Skin epidermis (tissue), 12 donors: ENCODE measurements at regions not wholly inside any gene's neighbourhood (a gene's known extent, or its start where the extent isn't known, plus 50 kb on each side); places are given as distances from the start of the nearest gene placed in this dataset.
"Not testable (repeated sequence)": the region's sequence is repeated elsewhere in the genome, so short reads cannot be mapped to it uniquely, and the experiment has no call there.

Experiments used
- H3K27ac ChIP-seq, 21 experiments: fragments of 200-600 bp; sonication (generic) in 11 of 21; one replicate each; pipeline ENCODE4 v1.5.0; 2020; ENCODE audit warnings: mild to moderate bottlenecking in 3 of 21, inconsistent platforms in 2 of 21, moderate library complexity in 2 of 21
- H3K4me3 ChIP-seq, 7 experiments: fragments of 200-600 bp; sonication (generic) in 2 of 7; one replicate each; pipeline ENCODE4 v1.5.0; 2020; ENCODE audit warnings: inconsistent platforms in 2 of 7, mild to moderate bottlenecking in 2 of 7, moderate library complexity in 1 of 7

DNA sequence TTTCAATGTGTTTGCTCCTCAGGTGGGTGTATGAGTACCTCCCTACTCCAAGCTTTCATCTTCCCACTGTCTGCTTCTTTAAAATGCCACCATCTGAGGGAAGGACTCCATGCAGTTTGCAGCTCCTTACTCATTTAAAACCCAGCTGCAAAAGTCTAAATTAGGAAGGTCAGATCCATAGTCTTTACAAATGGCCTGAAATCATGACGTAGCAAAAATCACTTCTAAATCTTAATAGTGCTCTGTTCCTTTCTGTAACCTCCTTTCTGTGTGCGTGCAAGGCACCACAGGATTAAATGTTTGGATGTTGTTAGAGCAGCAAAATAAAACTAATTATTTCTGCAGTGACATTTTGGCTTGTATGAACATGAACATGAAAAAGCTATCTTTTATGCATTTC, 366.9 kb upstream of the IGFBP3 start:
- Histone ChIP-seq H3K27ac (no peak overlapping the region), H3K4me3 (no peak overlapping the region)

DNA sequence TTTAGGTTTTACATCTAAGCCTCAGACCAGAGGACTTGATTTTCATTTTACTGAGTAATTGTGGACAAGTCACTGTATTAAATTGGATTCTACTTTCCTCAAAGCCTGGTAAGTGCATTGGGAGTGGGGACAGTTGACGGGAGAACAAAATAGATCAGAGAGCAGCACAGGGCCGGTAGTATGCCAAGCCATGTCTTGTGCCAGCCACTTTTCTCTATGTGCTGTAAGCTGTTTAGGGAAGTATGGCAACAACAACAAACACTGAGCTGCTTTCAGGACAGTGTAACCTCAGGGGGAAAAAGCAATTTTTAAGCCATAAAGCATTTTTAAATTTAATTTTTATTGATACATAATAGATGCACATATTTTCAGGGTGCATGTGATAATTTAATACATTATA, 365.9 kb upstream of the IGFBP3 start:
- Histone ChIP-seq H3K27ac (no peak overlapping the region), H3K4me3 (no peak overlapping the region)

- H3K27ac ChIP-seq, result no peak overlapping the region
- no peak overlapping the region for H3K4me3 ChIP-seq
These were observed 365.3 kb upstream of the IGFBP3 start for GRCh38 chr7:46286356-46286755.

DNA sequence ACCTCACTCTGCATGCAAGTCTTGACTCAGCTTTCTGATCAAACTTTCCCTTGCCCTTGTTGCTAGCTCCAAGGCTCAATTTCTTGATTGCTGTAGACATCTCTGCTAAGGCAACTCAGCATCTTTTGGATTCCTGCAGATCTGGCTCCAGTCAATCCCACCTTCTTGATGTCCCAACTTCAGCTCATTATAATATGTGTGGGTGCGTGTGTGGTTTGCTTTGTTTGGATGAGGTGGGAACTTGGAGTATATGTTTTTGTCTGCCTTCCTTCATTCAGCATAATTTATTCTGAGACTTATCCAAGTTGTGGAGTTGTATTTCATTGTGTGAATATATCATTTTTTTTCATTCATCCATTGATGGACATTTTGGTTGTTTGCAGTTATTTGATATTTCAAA, 364.8 kb upstream of the IGFBP3 start:
- Histone ChIP-seq H3K27ac (no peak overlapping the region), H3K4me3 (no peak overlapping the region)

DNA sequence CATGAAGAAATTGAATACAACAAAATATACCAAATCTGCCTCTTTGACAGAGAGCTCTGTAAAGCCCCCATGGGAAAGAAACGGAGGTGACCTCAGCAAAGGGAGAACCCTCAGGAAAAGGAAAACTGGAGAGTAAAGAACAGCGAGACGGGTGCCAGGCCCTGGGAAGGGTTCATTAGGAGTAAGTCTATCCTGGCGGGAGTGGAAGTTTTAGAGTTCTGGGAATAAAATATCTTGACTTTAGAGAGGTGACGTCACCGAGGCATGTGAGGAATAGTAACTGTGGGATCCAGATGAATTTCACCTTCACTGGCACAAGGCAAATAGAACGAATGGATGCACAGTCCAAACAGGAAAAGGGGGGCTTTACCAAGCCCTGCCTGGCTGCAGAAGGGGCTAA, 362.8 kb upstream of the IGFBP3 start:
- no peak overlapping the region for H3K27ac ChIP-seq
- no peak overlapping the region for H3K4me3 ChIP-seq

DNA sequence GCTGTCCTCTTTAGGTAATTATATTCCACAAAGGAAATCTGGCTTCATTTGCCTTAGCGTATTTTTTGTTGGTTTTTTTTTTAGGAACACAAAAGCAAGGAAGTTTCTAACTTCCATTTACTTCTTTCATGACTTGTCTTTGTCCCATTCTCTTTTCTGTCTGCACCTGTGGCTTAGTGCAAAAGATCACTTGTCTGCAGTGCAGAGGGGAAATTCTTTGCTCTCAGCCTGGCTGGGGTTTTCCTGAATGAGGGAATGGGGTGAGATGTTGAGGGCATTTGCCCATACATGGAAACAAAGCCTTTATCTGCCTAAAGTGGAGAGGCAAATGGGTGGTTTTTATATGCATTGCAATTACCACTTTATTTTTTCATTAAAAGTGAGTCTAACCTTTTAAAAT, 361.1 kb upstream of the IGFBP3 start:
- Histone ChIP-seq H3K4me3 (no peak overlapping the region), H3K27ac (no peak overlapping the region)

GRCh38 chr7:46281071-46281470, 360.0 kb upstream of the IGFBP3 start:
- H3K4me3 ChIP-seq, result no peak overlapping the region
- no peak overlapping the region for H3K27ac ChIP-seq

- Histone ChIP-seq H3K4me3 (no peak overlapping the region), H3K27ac (no peak overlapping the region)
These were observed 358.2 kb upstream of the IGFBP3 start for GRCh38 chr7:46279290-46279689.

DNA sequence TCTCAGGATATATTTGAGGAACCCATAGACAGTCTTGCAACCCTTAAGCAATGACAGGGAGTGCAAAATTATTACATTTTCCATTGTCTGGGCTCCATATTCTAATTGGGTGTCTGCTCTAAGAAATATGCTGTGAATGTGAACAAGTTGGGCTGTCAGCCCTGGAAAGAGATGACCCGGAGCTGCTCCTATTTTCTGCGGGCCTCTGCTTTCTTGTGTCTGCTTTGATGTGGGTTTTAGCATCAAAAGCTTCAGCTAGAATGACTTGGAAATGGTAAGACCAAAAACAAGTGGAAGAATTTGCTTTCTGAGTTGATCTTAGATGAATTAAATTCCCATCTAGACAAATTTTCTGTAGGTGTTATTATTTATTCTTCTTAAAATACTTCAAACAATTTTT, 343.6 kb upstream of the IGFBP3 start:
- no peak overlapping the region for H3K27ac ChIP-seq
- no peak overlapping the region for H3K4me3 ChIP-seq

DNA sequence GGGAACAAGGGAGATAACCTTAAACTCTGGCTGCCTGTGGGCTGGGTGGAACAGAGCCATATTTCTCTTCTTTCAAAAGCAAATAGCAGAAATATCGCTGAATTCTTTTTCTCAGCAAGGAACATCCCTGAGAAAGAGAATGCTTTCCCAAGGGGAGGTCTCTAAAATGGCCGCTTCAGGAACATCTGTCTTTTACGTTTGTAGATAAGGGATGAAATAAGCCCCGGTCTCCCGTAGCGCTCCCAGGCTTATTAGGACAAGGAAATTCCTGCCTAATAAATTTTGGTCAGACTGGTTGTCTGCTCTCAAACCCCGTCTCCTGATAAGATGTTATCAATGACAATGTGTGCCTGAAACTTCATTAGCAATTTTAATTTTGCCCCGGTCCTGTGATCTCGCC, 340.6 kb upstream of the IGFBP3 start:
- H3K27ac ChIP-seq, H3K4me3 ChIP-seq: not testable (repeated sequence)

- no peak overlapping the region for H3K4me3 ChIP-seq
- H3K27ac ChIP-seq, result no peak overlapping the region
These were observed 338.9 kb upstream of the IGFBP3 start for GRCh38 chr7:46259947-46260346.

- H3K27ac ChIP-seq, result no peak overlapping the region
These were observed 336.8 kb upstream of the IGFBP3 start for GRCh38 chr7:46257761-46258448.

GRCh38 chr7:46256870-46257661, 336.0 kb upstream of the IGFBP3 start:
- no peak overlapping the region for H3K27ac ChIP-seq
- no peak overlapping the region for H3K4me3 ChIP-seq

More at GRCh38 chr7:46257761-46258448, 336.8 kb upstream of the IGFBP3 start:
- no peak overlapping the region for H3K4me3 ChIP-seq

GRCh38 chr7:46253520-46253919, 332.4 kb upstream of the IGFBP3 start:
- H3K27ac ChIP-seq, result no peak overlapping the region
- no peak overlapping the region for H3K4me3 ChIP-seq

GRCh38 chr7:46247664-46248063, 326.6 kb upstream of the IGFBP3 start:
- Histone ChIP-seq H3K4me3 (no peak overlapping the region), H3K27ac (no peak overlapping the region)

DNA sequence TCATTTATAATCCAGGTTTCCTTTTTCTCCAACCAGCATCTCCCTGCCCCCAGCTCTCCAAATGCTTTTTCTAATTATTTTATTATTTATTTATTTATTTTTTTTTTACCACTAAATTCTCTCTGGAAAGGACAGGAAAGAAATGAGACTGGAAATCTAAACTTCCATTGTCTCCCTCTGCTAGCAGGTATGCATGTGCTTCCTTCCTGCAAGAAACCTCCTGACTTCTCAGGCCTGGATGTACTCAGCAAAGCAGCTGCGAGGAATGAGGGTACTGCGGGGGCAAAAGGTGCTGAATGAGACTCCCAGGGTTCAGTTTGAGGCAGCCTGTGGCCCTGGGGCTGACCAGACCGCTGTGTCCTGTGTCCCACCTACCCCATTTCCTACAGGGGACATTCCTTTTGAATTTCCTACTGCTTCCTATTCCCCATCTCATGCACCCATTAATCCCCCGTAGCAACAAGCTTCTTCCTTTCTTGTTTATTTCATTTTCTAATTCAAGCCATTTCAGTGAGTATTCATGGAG, 324.6 kb upstream of the IGFBP3 start:
- H3K4me3 ChIP-seq, result no peak overlapping the region
- no peak overlapping the region for H3K27ac ChIP-seq

DNA sequence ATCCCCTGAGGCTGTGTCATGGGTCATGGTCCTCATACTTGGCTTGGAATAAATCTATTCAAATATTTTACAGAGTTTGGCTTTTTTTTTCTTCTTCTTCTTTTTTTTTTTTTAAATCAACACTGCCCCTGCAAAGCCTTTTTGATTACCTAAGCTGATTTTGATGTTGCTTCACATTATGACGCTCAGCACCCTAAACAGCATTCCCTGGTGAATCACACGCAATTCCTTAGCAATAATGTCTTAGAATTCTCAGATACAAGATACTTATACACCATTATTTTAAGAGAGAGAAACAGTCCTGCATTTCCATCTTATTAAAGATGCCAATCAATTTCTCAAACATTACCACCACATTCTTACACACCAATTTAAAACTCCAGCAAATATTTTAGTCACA, 323.7 kb upstream of the IGFBP3 start:
- no peak overlapping the region for H3K4me3 ChIP-seq
- H3K27ac ChIP-seq, result no peak overlapping the region

- H3K4me3 ChIP-seq, result no peak overlapping the region
- no peak overlapping the region for H3K27ac ChIP-seq
These were observed 322.3 kb upstream of the IGFBP3 start for GRCh38 chr7:46243406-46243805.

DNA sequence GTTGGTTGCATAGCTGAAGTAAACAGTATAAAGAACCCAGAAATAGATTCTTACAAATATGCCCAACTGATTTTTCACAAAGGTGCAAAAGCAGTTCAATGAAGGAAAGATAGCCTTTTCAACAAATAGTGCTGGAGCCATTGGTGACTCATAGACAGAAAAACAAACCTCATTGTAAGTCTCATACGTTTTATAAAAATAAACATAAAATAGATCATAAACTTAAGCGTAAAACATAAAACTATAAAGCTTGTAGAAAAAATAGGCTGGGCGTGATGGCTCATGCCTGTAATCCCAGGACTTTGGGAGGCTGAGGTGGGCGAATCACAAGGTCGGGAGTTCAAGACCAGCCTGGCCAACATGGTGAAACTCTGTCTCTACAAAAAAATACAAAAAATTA, 318.8 kb upstream of the IGFBP3 start:
- H3K27ac ChIP-seq, result no peak overlapping the region

GRCh38 chr7:46237466-46237865, 316.4 kb upstream of the IGFBP3 start:
- Histone ChIP-seq H3K4me3 (no peak overlapping the region), H3K27ac (no peak overlapping the region)

More for the DNA sequence above, 318.8 kb upstream of the IGFBP3 start:
- no peak overlapping the region for H3K4me3 ChIP-seq

- Histone ChIP-seq H3K4me3 (no peak overlapping the region), H3K27ac (no peak overlapping the region)
These were observed 312.7 kb upstream of the IGFBP3 start for GRCh38 chr7:46233585-46234329.
